ENCODE measurements at regions not wholly inside any gene's neighbourhood (a gene's known extent, or its start where the extent isn't known, plus 50 kb on each side); places are given as distances from the start of the nearest gene placed in this dataset.

DNA sequence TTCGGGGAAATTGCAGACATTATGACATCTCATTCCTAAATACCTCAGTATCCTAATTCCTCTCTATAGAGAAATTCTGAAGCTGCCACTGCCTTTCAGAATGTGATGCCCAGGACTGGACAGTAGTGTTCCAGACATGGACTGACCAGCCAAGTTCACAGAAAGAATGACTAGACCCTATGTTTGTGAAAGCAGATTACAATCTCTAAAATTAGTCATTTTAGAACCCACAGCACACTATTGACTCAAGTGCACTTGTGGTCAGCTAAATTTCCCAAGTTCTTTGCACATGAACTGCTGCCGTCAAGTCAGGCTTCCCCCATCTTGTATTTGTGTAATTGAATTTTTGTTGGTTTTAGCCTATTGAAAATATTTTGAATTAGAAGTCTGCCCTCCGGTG is 81.0 kb upstream of the ESX1 start:
- TF ChIP-seq CTCF (IDR thresholded peaks at IDR 0.05) (no peak), POLR2AphosphoS5 (IDR thresholded peaks at IDR 0.05; ENCODE audit: low read depth, low read length) (no peak)

Measured in Panc1 (cell line).